Panc1 (cell line): ENCODE measurements at regions not wholly inside any gene's neighbourhood (a gene's known extent, or its start where the extent isn't known, plus 50 kb on each side); places are given as distances from the start of the nearest gene placed in this dataset.
A peak's percentile ranks its signal among the peaks of the same experiment; 100 is the strongest.

ENCODE experiments used
- ATAC-seq: fragments of 200-7000 bp; cut with Tn5 transposase; 2 replicates; pipeline ENCODE4 v1.9.1; 2020; ENCODE audit warnings: mild to moderate bottlenecking, moderate library complexity
- BruUV-seq: library from RNA; stranded (reverse); fragments of 400-500 nt; replicated peaks from 2 replicates; lab custom pipeline; 2021; lab: Mats Ljungman, UMichigan
- CTCF ChIA-PET: fragments of 300-600 bp; sonication (Branson Sonifier 250); formaldehyde crosslinking; loops from one replicate; lab custom pipeline; 2022; ENCODE audit warnings: antibody characterized with exemption; lab: Charles Lee
- POLR2A ChIA-PET: fragments of 300-600 bp; sonication (Branson Sonifier 250); formaldehyde crosslinking; loops from one replicate; lab custom pipeline; 2022; ENCODE audit warnings: antibody characterized with exemption; lab: Charles Lee
- DNase-seq: peaks from one replicate; pipeline ENCODE4 v3.0.0-alpha.2; 2010; ENCODE audit warnings: low read depth, low spot score
- H3K27ac ChIP-seq: 2 replicates; pipeline ENCODE4 v1.5.1; 2011; ENCODE audit warnings: mild to moderate bottlenecking, low read length, inconsistent platforms
- H3K27me3 ChIP-seq: fragments of 200-500 bp; sonication (Bioruptor generic); 2 replicates; pipeline ENCODE4 v1.6.0; 2014; ENCODE audit warnings: low read length, inconsistent platforms; ENCODE audit not compliant: control insufficient read depth, insufficient read depth
- H3K36me3 ChIP-seq: fragments of 200-500 bp; sonication (Bioruptor generic); 2 replicates; pipeline ENCODE4 v1.5.1; 2014; ENCODE audit warnings: inconsistent platforms, mild to moderate bottlenecking, low read length, moderate library complexity; ENCODE audit not compliant: control insufficient read depth, insufficient read depth
- H3K4me1 ChIP-seq: 2 replicates; pipeline ENCODE4 v1.5.1; 2011; ENCODE audit warnings: inconsistent platforms, mild to moderate bottlenecking, low read length, moderate library complexity; ENCODE audit not compliant: control insufficient read depth, insufficient read depth
- H3K4me3 ChIP-seq, 2 experiments: 2 replicates each; pipeline ENCODE4 v1.5.1; 2011 to 2012; ENCODE audit warnings: low read depth in 2 of 2, low read length in 2 of 2, mild to moderate bottlenecking in 2 of 2, inconsistent platforms in 1 of 2, moderate library complexity in 1 of 2
- H3K9me3 ChIP-seq: fragments of 200-500 bp; sonication (Bioruptor generic); 2 replicates; pipeline ENCODE4 v1.5.1; 2014; ENCODE audit warnings: low read depth, mild to moderate bottlenecking, inconsistent platforms, low read length, moderate library complexity; ENCODE audit not compliant: control insufficient read depth, insufficient read depth
- POLR2AphosphoS5 ChIP-seq: IDR thresholded peaks from 2 replicates; pipeline ENCODE4 v1.6.1; 2012; ENCODE audit warnings: mild to moderate bottlenecking, low read depth, low read length, moderate library complexity
- REST ChIP-seq, 2 experiments: IDR thresholded peaks; 2 replicates each; pipeline ENCODE4 v1.6.1; 2011 to 2012; ENCODE audit warnings: low read depth in 2 of 2, control low read depth in 1 of 2, low read length in 1 of 2, mild to moderate bottlenecking in 1 of 2, moderate library complexity in 1 of 2; ENCODE audit not compliant: insufficient read depth in 1 of 2
- SIN3A ChIP-seq: IDR thresholded peaks from 2 replicates; pipeline ENCODE4 v1.6.1; 2012; ENCODE audit warnings: low read depth, mild to moderate bottlenecking, low read length, moderate library complexity, borderline replicate concordance; ENCODE audit not compliant: insufficient read depth
- TCF7L2 ChIP-seq: IDR thresholded peaks from 2 replicates; pipeline ENCODE4 v1.6.1; 2011; ENCODE audit warnings: mild to moderate bottlenecking, low read depth, low read length, inconsistent platforms
- in situ Hi-C: cut with HindIII; loops from 2 replicates; pipeline ENCODE4 v1.10.0; 2016; ENCODE audit warnings: low sequenced_read_pairs, low pct_unique_long_range_greater_than_20kb
- intact Hi-C: fragments of 100-400 bp; cut with micrococcal nuclease; formaldehyde crosslinking; loops from one replicate; pipeline ENCODE4 v1.10.0; 2022; ENCODE audit not compliant: unreplicated experiment
- TF ChIP-seq, protein P1 (sequence below): fragments of 450-650 bp; IDR thresholded peaks from 2 replicates; pipeline ENCODE4 v1.5.1; 2017; ENCODE audit warnings: mild to moderate bottlenecking

GRCh38 chr6:167748046-167748445 lies 78.7 kb upstream of the AFDN start:
- no peaks in the 10 kb centered on the region for H3K36me3 ChIP-seq
- no peaks in the 10 kb centered on the region; the same call in 1 of the 2 replicates for H3K4me1 ChIP-seq
- in situ Hi-C loops (no loop called here), intact Hi-C loops (no loop called here)
- POLR2A ChIA-PET = no interaction called here
- H3K9me3 ChIP-seq = no peaks in the 10 kb centered on the region
- H3K4me3 ChIP-seq = no peak overlapping the region
- H3K27ac ChIP-seq = no peak overlapping the region
- H3K27me3 ChIP-seq = no peaks in the 10 kb centered on the region
- ATAC-seq = no peak
- no peak for TF ChIP-seq TCF7L2
- TF ChIP-seq, protein P1, sequence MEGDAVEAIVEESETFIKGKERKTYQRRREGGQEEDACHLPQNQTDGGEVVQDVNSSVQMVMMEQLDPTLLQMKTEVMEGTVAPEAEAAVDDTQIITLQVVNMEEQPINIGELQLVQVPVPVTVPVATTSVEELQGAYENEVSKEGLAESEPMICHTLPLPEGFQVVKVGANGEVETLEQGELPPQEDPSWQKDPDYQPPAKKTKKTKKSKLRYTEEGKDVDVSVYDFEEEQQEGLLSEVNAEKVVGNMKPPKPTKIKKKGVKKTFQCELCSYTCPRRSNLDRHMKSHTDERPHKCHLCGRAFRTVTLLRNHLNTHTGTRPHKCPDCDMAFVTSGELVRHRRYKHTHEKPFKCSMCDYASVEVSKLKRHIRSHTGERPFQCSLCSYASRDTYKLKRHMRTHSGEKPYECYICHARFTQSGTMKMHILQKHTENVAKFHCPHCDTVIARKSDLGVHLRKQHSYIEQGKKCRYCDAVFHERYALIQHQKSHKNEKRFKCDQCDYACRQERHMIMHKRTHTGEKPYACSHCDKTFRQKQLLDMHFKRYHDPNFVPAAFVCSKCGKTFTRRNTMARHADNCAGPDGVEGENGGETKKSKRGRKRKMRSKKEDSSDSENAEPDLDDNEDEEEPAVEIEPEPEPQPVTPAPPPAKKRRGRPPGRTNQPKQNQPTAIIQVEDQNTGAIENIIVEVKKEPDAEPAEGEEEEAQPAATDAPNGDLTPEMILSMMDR = no peak
- TF ChIP-seq SIN3A = no peak
- TF ChIP-seq POLR2AphosphoS5 = no peak
- TF ChIP-seq REST (IDR thresholded peaks at IDR 0.05; ENCODE audit: insufficient read depth in 1 of 2, low read depth in 2 of 2, low read length in 1 of 2) = no peak
- no TSS peak for BruUV-seq
- no peak for DNase-seq
- CTCF ChIA-PET = no interaction called here

DNA sequence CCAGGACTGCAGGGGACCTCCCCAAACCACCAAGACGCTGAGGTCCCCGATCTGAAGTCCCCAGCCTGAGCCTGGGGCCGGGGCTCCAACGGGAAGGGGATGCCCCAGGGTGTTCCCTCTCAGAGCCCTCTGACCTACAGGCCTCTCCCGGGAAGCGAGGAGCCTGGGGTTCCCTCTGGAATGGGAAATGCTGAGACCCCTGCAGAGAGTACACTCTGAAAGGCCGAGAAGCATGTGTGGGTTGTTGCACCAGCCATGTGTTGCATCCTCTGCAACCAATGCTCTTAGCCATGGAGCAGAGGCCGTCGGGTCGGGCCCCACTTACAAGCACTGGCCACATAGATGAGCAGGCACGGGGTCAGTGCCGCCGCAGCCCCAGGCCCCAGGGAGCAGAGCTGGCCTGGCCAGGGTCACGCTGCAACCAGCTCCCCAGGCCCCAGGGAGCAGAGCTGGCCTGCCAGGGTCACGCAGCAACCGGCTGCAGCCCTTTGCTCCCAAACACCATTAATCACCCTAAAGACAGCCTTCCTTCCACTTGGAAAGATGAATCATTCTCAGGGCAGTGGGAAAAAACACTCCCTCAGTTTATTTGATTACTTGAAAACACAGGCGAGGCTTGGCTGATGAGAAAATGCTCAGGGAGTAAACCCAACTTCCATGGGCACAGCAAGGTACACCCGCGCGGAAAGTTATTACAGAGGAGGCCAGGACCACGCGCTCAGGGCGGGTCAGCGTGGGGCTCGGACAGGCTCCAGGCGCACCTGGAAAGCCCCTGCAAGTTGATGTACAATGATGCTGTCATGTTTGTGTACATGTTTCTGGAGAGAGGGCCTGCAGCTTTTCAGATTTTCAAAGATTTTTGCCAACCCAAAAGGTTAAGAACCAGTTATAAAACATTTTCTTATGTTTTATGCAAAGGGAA lies 78.0 kb upstream of the AFDN start:
- no TSS peak for BruUV-seq
- in situ Hi-C loops (no loop called here), intact Hi-C loops (no loop called here)
- ATAC-seq (peak; percentile 46), DNase-seq (no peak)
- no peaks in the 10 kb centered on the region for H3K36me3 ChIP-seq
- ChIA-PET CTCF (no interaction called here), POLR2A (no interaction called here)
- H3K9me3 ChIP-seq = no peaks in the 10 kb centered on the region
- no peak overlapping the region for H3K4me3 ChIP-seq
- H3K27ac ChIP-seq = no peak overlapping the region
- no peaks in the 10 kb centered on the region for H3K27me3 ChIP-seq
- H3K4me1 ChIP-seq = no peaks in the 10 kb centered on the region; the same call in 1 of the 2 replicates
- TF ChIP-seq REST (IDR thresholded peaks at IDR 0.05; ENCODE audit: insufficient read depth in 1 of 2, low read depth in 2 of 2, low read length in 1 of 2) = no peak
- TF ChIP-seq, protein P1 = no peak
- TF ChIP-seq TCF7L2 = no peak
- no peak for TF ChIP-seq SIN3A
- no peak for TF ChIP-seq POLR2AphosphoS5
